ENCODE measurements at regions not wholly inside any gene's neighbourhood (a gene's known extent, or its start where the extent isn't known, plus 50 kb on each side); places are given as distances from the start of the nearest gene placed in this dataset.

GRCh38 chr2:62565309-62565908 lies 59.4 kb upstream of the TMEM17 start:
- no peak for DNase-seq (ENCODE audit: low spot score)

GRCh38 chr2:62564380-62565137 lies 58.6 kb upstream of the TMEM17 start:
- DNase-seq (ENCODE audit: low spot score), result no peak

DNA sequence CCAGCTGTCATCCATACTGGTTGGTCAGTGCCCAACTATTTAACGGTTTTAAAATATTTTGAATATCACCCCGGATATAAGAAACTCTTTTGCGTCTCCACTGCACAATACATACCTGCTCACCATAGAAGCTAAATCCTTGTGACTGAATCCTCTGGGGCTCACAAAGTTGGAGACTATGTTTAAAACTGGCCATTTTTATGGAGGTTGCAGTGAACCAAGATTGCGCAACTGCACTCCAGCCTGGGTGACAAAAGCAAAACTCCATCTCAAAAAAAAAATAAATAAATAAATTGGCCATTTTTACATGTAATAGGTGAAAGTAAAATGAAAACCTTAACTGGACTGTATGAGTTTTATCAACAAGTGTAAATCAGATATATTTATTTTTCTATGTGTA lies 55.6 kb upstream of the TMEM17 start:
- no peak for DNase-seq (ENCODE audit: low spot score)

DNA sequence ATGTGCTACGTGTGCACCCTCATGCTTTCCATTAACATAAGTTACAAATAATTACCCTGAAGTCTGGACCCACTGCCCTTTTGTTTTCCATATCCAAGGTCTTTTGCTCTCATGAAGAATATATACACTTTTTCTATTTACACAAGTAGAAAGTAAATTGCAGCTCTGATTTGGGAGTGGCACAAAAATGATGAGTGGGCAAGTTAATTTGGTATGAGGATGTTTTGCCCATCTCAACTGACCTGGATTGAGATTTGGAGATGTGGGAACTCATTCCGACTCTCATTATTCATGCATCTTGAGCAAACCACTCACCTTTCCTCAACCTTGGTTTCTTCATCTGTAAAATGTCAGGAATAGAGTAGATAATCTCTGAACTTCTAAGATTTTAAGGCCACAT lies 53.6 kb upstream of the TMEM17 start:
- DNase-seq (ENCODE audit: low spot score), result no peak

DNA sequence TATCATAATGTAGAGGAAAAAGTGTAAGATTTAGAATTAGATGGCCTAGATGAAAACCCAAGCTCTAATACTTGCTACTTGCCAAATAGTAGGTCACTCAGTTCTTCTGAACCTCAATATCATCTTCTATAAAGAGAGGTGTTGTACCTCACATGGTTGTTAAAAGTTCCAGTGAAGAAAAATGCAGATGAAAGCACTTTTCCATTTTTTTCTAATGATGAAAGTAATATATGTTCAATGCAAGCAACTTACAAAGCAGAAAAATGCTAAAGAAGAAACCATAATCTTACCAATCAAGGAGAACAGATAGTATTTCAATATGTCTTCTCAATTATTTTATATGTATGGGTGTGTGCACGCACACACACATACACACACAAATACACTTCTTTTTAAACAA lies 52.7 kb upstream of the TMEM17 start:
- no peak for DNase-seq (ENCODE audit: low spot score)

GRCh38 chr2:62556086-62556485 lies 50.1 kb upstream of the TMEM17 start:
- DNase-seq (ENCODE audit: low spot score), result no peak
